ENCODE measurements at regions not wholly inside any gene's neighbourhood (a gene's known extent, or its start where the extent isn't known, plus 50 kb on each side); places are given as distances from the start of the nearest gene placed in this dataset.

DNA sequence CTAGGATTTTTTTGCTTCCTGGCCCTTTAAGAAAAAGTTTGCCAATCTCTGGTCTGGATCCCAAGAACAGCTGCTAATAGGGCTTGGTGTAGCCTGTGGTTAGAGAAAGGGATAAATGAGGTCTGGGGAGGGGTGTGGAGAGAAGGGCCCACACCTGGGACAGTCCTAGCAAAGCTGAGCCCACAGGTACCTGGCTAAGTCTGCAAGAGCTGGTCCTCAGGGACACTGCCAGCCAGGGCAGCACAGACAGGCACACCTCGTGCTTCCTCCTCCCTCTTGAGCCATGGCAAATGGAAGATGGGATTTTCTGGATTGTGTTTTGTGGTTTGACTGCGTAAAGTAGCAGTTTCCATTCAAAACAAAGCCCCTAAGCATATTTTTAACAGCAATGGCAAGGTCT is 217.5 kb downstream of the SOX9 start:
- TF ChIP-seq, protein P1, sequence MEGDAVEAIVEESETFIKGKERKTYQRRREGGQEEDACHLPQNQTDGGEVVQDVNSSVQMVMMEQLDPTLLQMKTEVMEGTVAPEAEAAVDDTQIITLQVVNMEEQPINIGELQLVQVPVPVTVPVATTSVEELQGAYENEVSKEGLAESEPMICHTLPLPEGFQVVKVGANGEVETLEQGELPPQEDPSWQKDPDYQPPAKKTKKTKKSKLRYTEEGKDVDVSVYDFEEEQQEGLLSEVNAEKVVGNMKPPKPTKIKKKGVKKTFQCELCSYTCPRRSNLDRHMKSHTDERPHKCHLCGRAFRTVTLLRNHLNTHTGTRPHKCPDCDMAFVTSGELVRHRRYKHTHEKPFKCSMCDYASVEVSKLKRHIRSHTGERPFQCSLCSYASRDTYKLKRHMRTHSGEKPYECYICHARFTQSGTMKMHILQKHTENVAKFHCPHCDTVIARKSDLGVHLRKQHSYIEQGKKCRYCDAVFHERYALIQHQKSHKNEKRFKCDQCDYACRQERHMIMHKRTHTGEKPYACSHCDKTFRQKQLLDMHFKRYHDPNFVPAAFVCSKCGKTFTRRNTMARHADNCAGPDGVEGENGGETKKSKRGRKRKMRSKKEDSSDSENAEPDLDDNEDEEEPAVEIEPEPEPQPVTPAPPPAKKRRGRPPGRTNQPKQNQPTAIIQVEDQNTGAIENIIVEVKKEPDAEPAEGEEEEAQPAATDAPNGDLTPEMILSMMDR (conservative IDR thresholded peaks at IDR 0.05; ENCODE audit: low read length), result no peak
- TF ChIP-seq EZH2phosphoT487 (IDR thresholded peaks at IDR 0.05; ENCODE audit: borderline replicate concordance), result no peak

Data from Loucy (cell line).